HEK293 (cell line): ENCODE measurements at regions not wholly inside any gene's neighbourhood (a gene's known extent, or its start where the extent isn't known, plus 50 kb on each side); places are given as distances from the start of the nearest gene placed in this dataset.

Experiments used
- CTCF ChIA-PET: fragments of 350-600 bp; formaldehyde crosslinking; extraction: SDS; loops from one replicate; lab custom pipeline; 2021; ENCODE audit warnings: antibody characterized with exemption; lab: Yijun Ruan, JAX
- POLR2A ChIA-PET: fragments of 300-600 bp; formaldehyde crosslinking; extraction: SDS; loops from one replicate; lab custom pipeline; 2020; ENCODE audit warnings: antibody characterized with exemption, inconsistent platforms; lab: Yijun Ruan, JAX
- H3K27ac ChIP-seq: fragments of 200-500 bp; sonication (Bioruptor generic); 2 replicates; pipeline ENCODE4 v1.5.1; 2014; ENCODE audit warnings: low read depth, low read length, control low read depth, inconsistent platforms; ENCODE audit errors: extremely low read depth
- H3K36me3 ChIP-seq, 2 experiments: fragments of 200-500 bp in 1 of 2; sonication (Bioruptor generic) in 1 of 2; 1 replicate in 1 of 2; 2 replicates in 1 of 2; pipeline ENCODE4 v1.5.1; 2014 to 2017; ENCODE audit warnings: inconsistent platforms in 2 of 2, low read length in 2 of 2; ENCODE audit not compliant: control insufficient read depth in 2 of 2, insufficient read depth in 1 of 2
- H3K4me1 ChIP-seq: fragments of 200-500 bp; sonication (Bioruptor generic); 2 replicates; pipeline ENCODE4 v1.5.1; 2014; ENCODE audit warnings: mild to moderate bottlenecking, low read length, inconsistent platforms; ENCODE audit not compliant: control insufficient read depth, insufficient read depth
- H3K4me3 ChIP-seq: 2 replicates; pipeline ENCODE4 v1.5.1; 2011; ENCODE audit warnings: low read depth, mild to moderate bottlenecking, control low read depth, low read length, moderate library complexity
- H3K9me3 ChIP-seq: fragments of 200-500 bp; sonication (Bioruptor generic); 2 replicates; pipeline ENCODE4 v1.5.1; 2014; ENCODE audit warnings: low read depth, low read length, inconsistent platforms; ENCODE audit not compliant: control insufficient read depth, insufficient read depth
- KLF1 ChIP-seq: fragments of 450-650 bp; formaldehyde crosslinking; IDR thresholded peaks from 2 replicates; pipeline ENCODE4 v1.5.1; 2016; ENCODE audit warnings: missing biosample characterization, missing genetic modification characterization
- PRDM4 ChIP-seq: fragments of 450-650 bp; formaldehyde crosslinking; IDR thresholded peaks from 2 replicates; pipeline ENCODE4 v1.5.1; 2017; ENCODE audit warnings: missing biosample characterization, missing genetic modification characterization
- PRDM6 ChIP-seq: fragments of 450-650 bp; formaldehyde crosslinking; IDR thresholded peaks from 2 replicates; pipeline ENCODE4 v1.5.1; 2017; ENCODE audit warnings: missing biosample characterization, missing genetic modification characterization
- TCF7L2 ChIP-seq: IDR thresholded peaks from 2 replicates; pipeline ENCODE4 v1.6.1; 2011; ENCODE audit warnings: low read depth, mild to moderate bottlenecking, inconsistent platforms, low read length, moderate library complexity, borderline replicate concordance
- TSHZ1 ChIP-seq: fragments of 450-650 bp; formaldehyde crosslinking; IDR thresholded peaks from 2 replicates; pipeline ENCODE4 v1.5.1; 2016; ENCODE audit warnings: missing biosample characterization, missing genetic modification characterization, borderline replicate concordance
- ZNF169 ChIP-seq: fragments of 450-650 bp; formaldehyde crosslinking; IDR thresholded peaks from 2 replicates; pipeline ENCODE4 v1.5.1; 2016; ENCODE audit warnings: missing biosample characterization, missing genetic modification characterization
- ZNF266 ChIP-seq: fragments of 450-650 bp; formaldehyde crosslinking; IDR thresholded peaks from 2 replicates; pipeline ENCODE4 v1.5.1; 2016; ENCODE audit warnings: missing biosample characterization, missing genetic modification characterization, low read depth
- ZNF292 ChIP-seq: fragments of 450-650 bp; formaldehyde crosslinking; IDR thresholded peaks from 2 replicates; pipeline ENCODE4 v1.5.1; 2016; ENCODE audit warnings: low read depth, missing biosample characterization, missing genetic modification characterization, borderline replicate concordance
- ZNF350 ChIP-seq: fragments of 450-650 bp; formaldehyde crosslinking; IDR thresholded peaks from 2 replicates; pipeline ENCODE4 v1.5.0; 2017; ENCODE audit warnings: missing biosample characterization, mild to moderate bottlenecking, missing genetic modification characterization
- ZNF404 ChIP-seq: fragments of 450-650 bp; formaldehyde crosslinking; IDR thresholded peaks from 2 replicates; pipeline ENCODE4 v1.5.1; 2017; ENCODE audit warnings: missing biosample characterization, missing genetic modification characterization
- ZNF416 ChIP-seq: fragments of 450-650 bp; formaldehyde crosslinking; IDR thresholded peaks from 2 replicates; pipeline ENCODE4 v1.5.1; 2016; ENCODE audit warnings: missing biosample characterization, missing genetic modification characterization
- ZNF48 ChIP-seq: fragments of 450-650 bp; formaldehyde crosslinking; IDR thresholded peaks from 2 replicates; pipeline ENCODE4 v1.5.1; 2016; ENCODE audit warnings: missing biosample characterization, missing genetic modification characterization
- ZNF544 ChIP-seq: fragments of 450-650 bp; formaldehyde crosslinking; IDR thresholded peaks from 2 replicates; pipeline ENCODE4 v1.5.0; 2017; ENCODE audit warnings: missing biosample characterization, missing genetic modification characterization
- ZNF596 ChIP-seq: fragments of 450-650 bp; IDR thresholded peaks from 2 replicates; pipeline ENCODE4 v1.5.0; 2018; ENCODE audit warnings: missing biosample characterization, mild to moderate bottlenecking, missing genetic modification characterization, moderate library complexity
- ZNF654 ChIP-seq: fragments of 450-650 bp; formaldehyde crosslinking; IDR thresholded peaks from 2 replicates; pipeline ENCODE4 v1.5.1; 2016; ENCODE audit warnings: low read depth, missing biosample characterization, missing genetic modification characterization
- ZNF692 ChIP-seq: fragments of 450-650 bp; formaldehyde crosslinking; IDR thresholded peaks from 2 replicates; pipeline ENCODE4 v1.5.1; 2016; ENCODE audit warnings: missing biosample characterization, missing genetic modification characterization
- ZSCAN30 ChIP-seq: fragments of 450-650 bp; IDR thresholded peaks from 2 replicates; pipeline ENCODE4 v1.5.1; 2018; ENCODE audit warnings: missing biosample characterization, mild to moderate bottlenecking, missing genetic modification characterization, moderate library complexity

GRCh38 chr3:117710501-117710900, 1000.9 kb downstream of the TUSC7 start:
- no peaks in the 10 kb centered on the region for H3K9me3 ChIP-seq
- no peaks in the 10 kb centered on the region for H3K36me3 ChIP-seq
- TF ChIP-seq ZNF169 (tag by site-specific recombination), result no peak
- TF ChIP-seq ZNF416 (tag by site-specific recombination), result no peak
- TF ChIP-seq ZNF596, result 0 out of 2 replicates have a peak, but pooled peaks have one; percentile 14
- TF ChIP-seq PRDM6 (tag by site-specific recombination), result no peak
- no peak overlapping the region for H3K27ac ChIP-seq
- ChIA-PET POLR2A (no interaction called here), CTCF (interaction anchor here (0.6 to 1.1 kb wide), 2 partner anchors 226 to 236 kb away, joined by 3 to 4 read pairs; no protein-coding TSS in a partner anchor)
- H3K4me3 ChIP-seq, result no peak overlapping the region
- no peaks in the 10 kb centered on the region for H3K4me1 ChIP-seq

- CTCF ChIA-PET, result interaction anchor here (0.6 kb wide), 1 partner anchor 175 kb away, joined by 3 read pairs; no protein-coding TSS in a partner anchor
- no peaks in the 10 kb centered on the region for H3K4me1 ChIP-seq
- no peaks in the 10 kb centered on the region for H3K36me3 ChIP-seq
- no peak overlapping the region for H3K27ac ChIP-seq
- POLR2A ChIA-PET, result no interaction called here
- H3K9me3 ChIP-seq, result no peaks in the 10 kb centered on the region
- H3K4me3 ChIP-seq, result no peak overlapping the region
- TF ChIP-seq ZNF654 (tag by site-specific recombination) (peak; percentile 55), ZNF692 (no peak)
Observed at GRCh38 chr3:117719316-117719926, 1009.8 kb downstream of the TUSC7 start.

GRCh38 chr3:117721866-117722265, 1012.3 kb downstream of the TUSC7 start:
- Histone ChIP-seq H3K36me3 (no peaks in the 10 kb centered on the region), H3K9me3 (no peaks in the 10 kb centered on the region), H3K4me3 (no peak overlapping the region), H3K4me1 (no peaks in the 10 kb centered on the region), H3K27ac (no peak overlapping the region)
- CTCF ChIA-PET, result no interaction called here
- POLR2A ChIA-PET, result no interaction called here
- TF ChIP-seq ZSCAN30 (tag by site-specific recombination), result no peak
- TF ChIP-seq ZNF292, result no peak
- TF ChIP-seq KLF1 (tag by site-specific recombination), result no peak
- TF ChIP-seq TCF7L2, result no peak
- TF ChIP-seq ZNF266 (tag by site-specific recombination), result no peak
- no peak for TF ChIP-seq ZNF404
- TF ChIP-seq ZNF350, result no peak
- no peak for TF ChIP-seq PRDM4
- no peak for TF ChIP-seq ZNF544
- no peak for TF ChIP-seq TSHZ1
- no peak for TF ChIP-seq ZNF48 (tag by site-specific recombination)
